ENCODE measurements at regions not wholly inside any gene's neighbourhood (a gene's known extent, or its start where the extent isn't known, plus 50 kb on each side); places are given as distances from the start of the nearest gene placed in this dataset.
"Not testable (repeated sequence)": the region's sequence is repeated elsewhere in the genome, so short reads cannot be mapped to it uniquely, and the experiment has no call there.

GRCh38 chr5:101180365-101180764, 277.3 kb upstream of the ST8SIA4 start:
- H3K27me3 ChIP-seq (ENCODE audit: control insufficient read depth in 1 of 2, insufficient read depth in 1 of 2, low read length in 2 of 2); H3K4me1 ChIP-seq (ENCODE audit: control insufficient read depth, insufficient read depth, low read depth, low read length); H3K14ac ChIP-seq (ENCODE audit: low read length in 2 of 2); H2BK120ac ChIP-seq (ENCODE audit: low read depth, low read length); H4K8ac ChIP-seq (ENCODE audit: low read length); H2BK5ac ChIP-seq (ENCODE audit: low read depth, low read length, poor library complexity, severe bottlenecking); H2AFZ ChIP-seq (ENCODE audit: low read depth, low read length); H2BK15ac ChIP-seq (ENCODE audit: low read depth, poor library complexity, severe bottlenecking); H3K27ac ChIP-seq (ENCODE audit: low read length, poor library complexity, severe bottlenecking); H3K9ac ChIP-seq (ENCODE audit: low read length); H2BK12ac ChIP-seq (ENCODE audit: low read length in 2 of 2); H3K18ac ChIP-seq (ENCODE audit: low read depth in 1 of 2, low read length in 2 of 2); H4K91ac ChIP-seq (ENCODE audit: low read length); H3K4me2 ChIP-seq (ENCODE audit: low read length, poor library complexity, severe bottlenecking); H2AK5ac ChIP-seq (ENCODE audit: low read length, severe bottlenecking); DNase-seq; H3K23ac ChIP-seq (ENCODE audit: low read length in 2 of 2); H3K4me3 ChIP-seq (ENCODE audit: insufficient read depth in 1 of 2, low read depth in 1 of 2, low read length in 2 of 2); H3K4ac ChIP-seq (ENCODE audit: low read depth in 1 of 2, low read length in 2 of 2); H3K79me1 ChIP-seq (replicated peaks; ENCODE audit: low read length, poor library complexity, severe bottlenecking); H3K9me3 ChIP-seq (ENCODE audit: control insufficient read depth, low read length); H3K36me3 ChIP-seq (ENCODE audit: control insufficient read depth in 1 of 2, insufficient read depth in 2 of 2, low read depth in 1 of 2, low read length in 2 of 2): not testable (repeated sequence)
- WGBS: 71% methylated on average over 10 of the region's 10 CpGs

GRCh38 chr5:101176605-101177004, 273.5 kb upstream of the ST8SIA4 start:
- H3K79me1 ChIP-seq (replicated peaks; ENCODE audit: low read length, poor library complexity, severe bottlenecking): no peaks in the 10 kb centered on the region

GRCh38 chr5:101174981-101175380, 271.9 kb upstream of the ST8SIA4 start:
- H2BK120ac ChIP-seq (ENCODE audit: low read depth, low read length): no peak overlapping the region
- 60% methylated on average over 1 of the region's 1 CpG for WGBS
- no peak overlapping the region for H3K9ac ChIP-seq (ENCODE audit: low read length)
- no peak overlapping the region for H2BK15ac ChIP-seq (ENCODE audit: low read depth, poor library complexity, severe bottlenecking)
- H3K4ac ChIP-seq (ENCODE audit: low read depth in 1 of 2, low read length in 2 of 2): no peak overlapping the region
- H2AFZ ChIP-seq (ENCODE audit: low read depth, low read length): no peak overlapping the region
- H3K4me1 ChIP-seq (ENCODE audit: control insufficient read depth, insufficient read depth, low read depth, low read length): no peaks in the 10 kb centered on the region
- no peak overlapping the region for H3K4me3 ChIP-seq (ENCODE audit: insufficient read depth in 1 of 2, low read depth in 1 of 2, low read length in 2 of 2)
- no peak overlapping the region for H3K14ac ChIP-seq (ENCODE audit: low read length in 2 of 2)
- no peaks in the 10 kb centered on the region for H3K27me3 ChIP-seq (ENCODE audit: control insufficient read depth in 1 of 2, insufficient read depth in 1 of 2, low read length in 2 of 2)
- no peak overlapping the region for H2AK5ac ChIP-seq (ENCODE audit: low read length, severe bottlenecking)
- no peaks in the 10 kb centered on the region for H3K79me1 ChIP-seq (replicated peaks; ENCODE audit: low read length, poor library complexity, severe bottlenecking)
- H4K91ac ChIP-seq (ENCODE audit: low read length): no peak overlapping the region
- H3K18ac ChIP-seq (ENCODE audit: low read depth in 1 of 2, low read length in 2 of 2): no peak overlapping the region
- H2BK5ac ChIP-seq (ENCODE audit: low read depth, low read length, poor library complexity, severe bottlenecking): no peak overlapping the region
- H3K9me3 ChIP-seq (ENCODE audit: control insufficient read depth, low read length): peaks cover 8% of the 10 kb centered on the region
- H2BK12ac ChIP-seq (ENCODE audit: low read length in 2 of 2): no peak overlapping the region
- DNase-seq: no peak
- no peaks in the 10 kb centered on the region for H3K36me3 ChIP-seq (ENCODE audit: control insufficient read depth in 1 of 2, insufficient read depth in 2 of 2, low read depth in 1 of 2, low read length in 2 of 2)
- no peak overlapping the region for H3K23ac ChIP-seq (ENCODE audit: low read length in 2 of 2)
- no peak overlapping the region for H4K8ac ChIP-seq (ENCODE audit: low read length)
- no peak overlapping the region for H3K27ac ChIP-seq (ENCODE audit: low read length, poor library complexity, severe bottlenecking)
- no peak overlapping the region for H3K4me2 ChIP-seq (ENCODE audit: low read length, poor library complexity, severe bottlenecking)

More at GRCh38 chr5:101176605-101177004, 273.5 kb upstream of the ST8SIA4 start:
- H3K27me3 ChIP-seq (ENCODE audit: control insufficient read depth in 1 of 2, insufficient read depth in 1 of 2, low read length in 2 of 2): no peaks in the 10 kb centered on the region
- H3K27ac ChIP-seq (ENCODE audit: low read length, poor library complexity, severe bottlenecking): no peak overlapping the region
- H3K18ac ChIP-seq (ENCODE audit: low read depth in 1 of 2, low read length in 2 of 2): no peak overlapping the region
- H3K36me3 ChIP-seq (ENCODE audit: control insufficient read depth in 1 of 2, insufficient read depth in 2 of 2, low read depth in 1 of 2, low read length in 2 of 2): no peaks in the 10 kb centered on the region
- H3K4me1 ChIP-seq (ENCODE audit: control insufficient read depth, insufficient read depth, low read depth, low read length): no peaks in the 10 kb centered on the region
- no peak overlapping the region for H2AFZ ChIP-seq (ENCODE audit: low read depth, low read length)
- H3K14ac ChIP-seq (ENCODE audit: low read length in 2 of 2): no peak overlapping the region
- H4K8ac ChIP-seq (ENCODE audit: low read length): no peak overlapping the region
- H2BK5ac ChIP-seq (ENCODE audit: low read depth, low read length, poor library complexity, severe bottlenecking): no peak overlapping the region
- WGBS: 94% methylated on average over 3 of the region's 3 CpGs
- H3K4me3 ChIP-seq (ENCODE audit: insufficient read depth in 1 of 2, low read depth in 1 of 2, low read length in 2 of 2): no peak overlapping the region
- peaks cover 8% of the 10 kb centered on the region for H3K9me3 ChIP-seq (ENCODE audit: control insufficient read depth, low read length)
- no peak overlapping the region for H3K4me2 ChIP-seq (ENCODE audit: low read length, poor library complexity, severe bottlenecking)
- no peak for DNase-seq
- no peak overlapping the region for H2AK5ac ChIP-seq (ENCODE audit: low read length, severe bottlenecking)
- H3K9ac ChIP-seq (ENCODE audit: low read length): no peak overlapping the region
- no peak overlapping the region for H4K91ac ChIP-seq (ENCODE audit: low read length)
- H2BK12ac ChIP-seq (ENCODE audit: low read length in 2 of 2): no peak overlapping the region
- no peak overlapping the region for H3K23ac ChIP-seq (ENCODE audit: low read length in 2 of 2)
- no peak overlapping the region for H3K4ac ChIP-seq (ENCODE audit: low read depth in 1 of 2, low read length in 2 of 2)
- no peak overlapping the region for H2BK120ac ChIP-seq (ENCODE audit: low read depth, low read length)
- H2BK15ac ChIP-seq (ENCODE audit: low read depth, poor library complexity, severe bottlenecking): no peak overlapping the region

- H4K8ac ChIP-seq (ENCODE audit: low read length): no peak overlapping the region
- H4K91ac ChIP-seq (ENCODE audit: low read length): no peak overlapping the region
- no peak overlapping the region for H2BK15ac ChIP-seq (ENCODE audit: low read depth, poor library complexity, severe bottlenecking)
- H2BK120ac ChIP-seq (ENCODE audit: low read depth, low read length): no peak overlapping the region
- no peaks in the 10 kb centered on the region for H3K36me3 ChIP-seq (ENCODE audit: control insufficient read depth in 1 of 2, insufficient read depth in 2 of 2, low read depth in 1 of 2, low read length in 2 of 2)
- no peaks in the 10 kb centered on the region for H3K27me3 ChIP-seq (ENCODE audit: control insufficient read depth in 1 of 2, insufficient read depth in 1 of 2, low read length in 2 of 2)
- DNase-seq: no peak
- H3K79me1 ChIP-seq (replicated peaks; ENCODE audit: low read length, poor library complexity, severe bottlenecking): no peaks in the 10 kb centered on the region
- no peak overlapping the region for H3K9ac ChIP-seq (ENCODE audit: low read length)
- H3K4me3 ChIP-seq (ENCODE audit: insufficient read depth in 1 of 2, low read depth in 1 of 2, low read length in 2 of 2): no peak overlapping the region
- H3K27ac ChIP-seq (ENCODE audit: low read length, poor library complexity, severe bottlenecking): no peak overlapping the region
- peaks cover 3% of the 10 kb centered on the region for H3K9me3 ChIP-seq (ENCODE audit: control insufficient read depth, low read length)
- no peaks in the 10 kb centered on the region for H3K4me1 ChIP-seq (ENCODE audit: control insufficient read depth, insufficient read depth, low read depth, low read length)
- 75% methylated on average over 4 of the region's 4 CpGs for WGBS
- no peak overlapping the region for H3K18ac ChIP-seq (ENCODE audit: low read depth in 1 of 2, low read length in 2 of 2)
- no peak overlapping the region for H2AFZ ChIP-seq (ENCODE audit: low read depth, low read length)
- H2BK5ac ChIP-seq (ENCODE audit: low read depth, low read length, poor library complexity, severe bottlenecking): no peak overlapping the region
- H2BK12ac ChIP-seq (ENCODE audit: low read length in 2 of 2): no peak overlapping the region
- no peak overlapping the region for H2AK5ac ChIP-seq (ENCODE audit: low read length, severe bottlenecking)
- H3K4ac ChIP-seq (ENCODE audit: low read depth in 1 of 2, low read length in 2 of 2): no peak overlapping the region
- no peak overlapping the region for H3K23ac ChIP-seq (ENCODE audit: low read length in 2 of 2)
- H3K14ac ChIP-seq (ENCODE audit: low read length in 2 of 2): no peak overlapping the region
- no peak overlapping the region for H3K4me2 ChIP-seq (ENCODE audit: low read length, poor library complexity, severe bottlenecking)
Measured at GRCh38 chr5:101163088-101163487, 260.0 kb upstream of the ST8SIA4 start.

Data from mesenchymal stem cell (in vitro differentiated cells and primary cell).